ENCODE measurements at regions not wholly inside any gene's neighbourhood (a gene's known extent, or its start where the extent isn't known, plus 50 kb on each side); places are given as distances from the start of the nearest gene placed in this dataset.

GRCh38 chr7:41107330-41107937 is 595.5 kb downstream of the INHBA start (continued):
- TF ChIP-seq USF2 (IDR thresholded peaks at IDR 0.05; ENCODE audit: borderline replicate concordance, low read depth, low read length): no peak
- no peak for TF ChIP-seq ZNF207 (IDR thresholded peaks at IDR 0.05; ENCODE audit: borderline replicate concordance)
- TF ChIP-seq POLR2AphosphoS5 (IDR thresholded peaks at IDR 0.05; ENCODE audit: low read length): no peak
- no peak for TF ChIP-seq CTCF (IDR thresholded peaks at IDR 0.05 in 2 of 3, conservative IDR thresholded peaks at IDR 0.05 in 1 of 3; ENCODE audit: control insufficient read depth in 2 of 3, extremely low read depth in 1 of 3, insufficient read depth in 1 of 3, low read depth in 3 of 3, low read length in 3 of 3)
- TF ChIP-seq E2F8 (IDR thresholded peaks at IDR 0.05; ENCODE audit: low read depth, partially characterized antibody): no peak
- TF ChIP-seq HDAC2 (IDR thresholded peaks at IDR 0.05): no peak
- TF ChIP-seq BRCA1 (IDR thresholded peaks at IDR 0.05; ENCODE audit: low read depth, low read length): no peak
- TF ChIP-seq POLR2AphosphoS2 (IDR thresholded peaks at IDR 0.05; ENCODE audit: low read depth, low read length): no peak
- TF ChIP-seq NFXL1 (IDR thresholded peaks at IDR 0.05; ENCODE audit: borderline replicate concordance): no peak
- TF ChIP-seq CREB1 (IDR thresholded peaks at IDR 0.05; ENCODE audit: low read depth): no peak
- TF ChIP-seq BCLAF1 (IDR thresholded peaks at IDR 0.05): no peak
- TF ChIP-seq ZNF384 (IDR thresholded peaks at IDR 0.05; ENCODE audit: borderline replicate concordance, low read depth, low read length): no peak
- no peak for TF ChIP-seq USF1 (IDR thresholded peaks at IDR 0.05; ENCODE audit: borderline replicate concordance, extremely low read length, insufficient read depth, low read depth, low read length)

Data from GM12878 (cell line).